GM12878 (cell line): ENCODE measurements at regions not wholly inside any gene's neighbourhood (a gene's known extent, or its start where the extent isn't known, plus 50 kb on each side); places are given as distances from the start of the nearest gene placed in this dataset.

Experiments
- BCL11A ChIP-seq: IDR thresholded peaks from 2 replicates; pipeline ENCODE4 v1.6.1; 2011; ENCODE audit warnings: low read depth, low read length
- BRCA1 ChIP-seq: IDR thresholded peaks from 2 replicates; pipeline ENCODE4 v1.6.1; 2011; ENCODE audit warnings: low read depth, low read length, improper control_type of control experiment
- CEBPB ChIP-seq, 2 experiments: fragments of 150-350 bp in 1 of 2; IDR thresholded peaks; 2 replicates each; pipeline ENCODE4 v1.6.1; 2012 to 2014; ENCODE audit warnings: low read depth in 2 of 2, low read length in 2 of 2, borderline replicate concordance in 1 of 2, inconsistent platforms in 1 of 2
- DPF2 ChIP-seq: fragments of 450-650 bp; IDR thresholded peaks from 2 replicates; pipeline ENCODE4 v1.6.1; 2017; ENCODE audit warnings: mild to moderate bottlenecking
- EP300 ChIP-seq, 2 experiments: fragments of 150-350 bp in 1 of 2; IDR thresholded peaks; 2 replicates each; pipeline ENCODE4 v1.6.1; 2011 to 2012; ENCODE audit warnings: low read depth in 2 of 2, low read length in 2 of 2, borderline replicate concordance in 1 of 2, improper control_type of control experiment in 1 of 2, inconsistent platforms in 1 of 2; ENCODE audit not compliant: control insufficient read depth in 1 of 2
- FOXM1 ChIP-seq: IDR thresholded peaks from 2 replicates; pipeline ENCODE4 v1.6.1; 2012; ENCODE audit warnings: low read depth, mild to moderate bottlenecking, inconsistent platforms, low read length, moderate library complexity
- GABPA ChIP-seq: IDR thresholded peaks from 2 replicates; pipeline ENCODE4 v1.6.1; 2014; ENCODE audit warnings: antibody characterized with exemption, low read depth, mild to moderate bottlenecking, inconsistent platforms
- POLR2A ChIP-seq: IDR thresholded peaks from 2 replicates; pipeline ENCODE4 v1.6.1; 2011; ENCODE audit warnings: low read depth, mild to moderate bottlenecking, low read length
- POLR2AphosphoS5 ChIP-seq: IDR thresholded peaks from 2 replicates; pipeline ENCODE4 v1.6.1; 2011; ENCODE audit warnings: mild to moderate bottlenecking, low read length, inconsistent platforms
- TCF7 ChIP-seq: IDR thresholded peaks from 2 replicates; pipeline ENCODE4 v1.6.1; 2014; ENCODE audit warnings: antibody characterized with exemption, borderline replicate concordance
- YBX1 ChIP-seq: fragments of 450-650 bp; IDR thresholded peaks from 2 replicates; pipeline ENCODE4 v1.6.1; 2016; ENCODE audit warnings: antibody characterized with exemption
- ZNF217 ChIP-seq: fragments of 450-650 bp; IDR thresholded peaks from 2 replicates; pipeline ENCODE4 v1.6.1; 2017; ENCODE audit warnings: antibody characterized with exemption, mild to moderate bottlenecking
- TF ChIP-seq, protein P1 (sequence below), 3 experiments: IDR thresholded peaks in 2 of 3; conservative IDR thresholded peaks in 1 of 3; 2 replicates each; pipeline ENCODE4 v1.5.1; 2011; ENCODE audit warnings: low read depth in 3 of 3, low read length in 3 of 3, mild to moderate bottlenecking in 3 of 3, control low read depth in 2 of 3, moderate library complexity in 2 of 3, inconsistent platforms in 1 of 3, mixed read lengths in 1 of 3; ENCODE audit not compliant: control insufficient read depth in 2 of 3, insufficient read depth in 1 of 3; ENCODE audit errors: extremely low read depth in 1 of 3
- TF ChIP-seq, protein P2 (sequence below): IDR thresholded peaks from 2 replicates; pipeline ENCODE4 v1.6.1; 2012; ENCODE audit warnings: low read depth, low read length, improper control_type of control experiment

DNA sequence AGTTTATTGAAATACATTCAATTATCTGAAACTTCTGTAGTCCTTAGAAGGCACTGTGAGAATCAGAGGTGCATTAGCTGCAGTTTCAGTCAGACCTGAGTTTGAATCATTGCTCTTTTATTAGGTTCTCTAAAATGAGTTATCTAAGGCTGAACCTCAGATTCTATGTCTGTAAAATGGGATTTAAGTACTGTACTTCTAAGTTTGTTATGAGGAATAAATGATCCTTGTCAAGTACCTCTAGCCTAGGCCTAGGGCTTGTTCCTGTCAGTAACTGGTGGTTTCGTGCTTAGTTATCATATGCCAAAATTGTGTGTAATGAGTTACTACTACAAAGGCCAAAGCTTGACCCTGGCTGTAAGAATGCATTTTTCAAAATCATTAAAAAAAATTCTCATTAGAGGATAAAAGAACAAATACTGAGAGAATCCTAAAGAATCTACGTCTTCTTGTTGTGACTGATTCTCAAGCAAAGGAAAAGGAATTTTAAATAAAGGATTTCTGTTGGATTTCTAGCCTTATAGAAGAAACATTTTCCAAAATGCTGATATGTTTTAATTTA is 65.8 kb downstream of the SLIT2 start:
- TF ChIP-seq EP300 (IDR thresholded peaks at IDR 0.05; ENCODE audit: borderline replicate concordance in 1 of 2, control insufficient read depth in 1 of 2, low read depth in 2 of 2, low read length in 2 of 2): no peak
- no peak for TF ChIP-seq GABPA
- TF ChIP-seq FOXM1: no peak
- TF ChIP-seq ZNF217: no peak
- no peak for TF ChIP-seq POLR2AphosphoS5
- TF ChIP-seq, protein P1, sequence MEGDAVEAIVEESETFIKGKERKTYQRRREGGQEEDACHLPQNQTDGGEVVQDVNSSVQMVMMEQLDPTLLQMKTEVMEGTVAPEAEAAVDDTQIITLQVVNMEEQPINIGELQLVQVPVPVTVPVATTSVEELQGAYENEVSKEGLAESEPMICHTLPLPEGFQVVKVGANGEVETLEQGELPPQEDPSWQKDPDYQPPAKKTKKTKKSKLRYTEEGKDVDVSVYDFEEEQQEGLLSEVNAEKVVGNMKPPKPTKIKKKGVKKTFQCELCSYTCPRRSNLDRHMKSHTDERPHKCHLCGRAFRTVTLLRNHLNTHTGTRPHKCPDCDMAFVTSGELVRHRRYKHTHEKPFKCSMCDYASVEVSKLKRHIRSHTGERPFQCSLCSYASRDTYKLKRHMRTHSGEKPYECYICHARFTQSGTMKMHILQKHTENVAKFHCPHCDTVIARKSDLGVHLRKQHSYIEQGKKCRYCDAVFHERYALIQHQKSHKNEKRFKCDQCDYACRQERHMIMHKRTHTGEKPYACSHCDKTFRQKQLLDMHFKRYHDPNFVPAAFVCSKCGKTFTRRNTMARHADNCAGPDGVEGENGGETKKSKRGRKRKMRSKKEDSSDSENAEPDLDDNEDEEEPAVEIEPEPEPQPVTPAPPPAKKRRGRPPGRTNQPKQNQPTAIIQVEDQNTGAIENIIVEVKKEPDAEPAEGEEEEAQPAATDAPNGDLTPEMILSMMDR (IDR thresholded peaks at IDR 0.05 in 2 of 3, conservative IDR thresholded peaks at IDR 0.05 in 1 of 3; ENCODE audit: control insufficient read depth in 2 of 3, extremely low read depth in 1 of 3, insufficient read depth in 1 of 3, low read depth in 3 of 3, low read length in 3 of 3): no peak
- no peak for TF ChIP-seq TCF7
- TF ChIP-seq, protein P2, sequence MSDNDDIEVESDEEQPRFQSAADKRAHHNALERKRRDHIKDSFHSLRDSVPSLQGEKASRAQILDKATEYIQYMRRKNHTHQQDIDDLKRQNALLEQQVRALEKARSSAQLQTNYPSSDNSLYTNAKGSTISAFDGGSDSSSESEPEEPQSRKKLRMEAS: no peak
- no peak for TF ChIP-seq BRCA1
- TF ChIP-seq BCL11A: no peak
- no peak for TF ChIP-seq CEBPB (IDR thresholded peaks at IDR 0.05; ENCODE audit: borderline replicate concordance in 1 of 2, low read depth in 2 of 2, low read length in 2 of 2)
- no peak for TF ChIP-seq POLR2A
- TF ChIP-seq DPF2: no peak
- no peak for TF ChIP-seq YBX1
